Endothelial cell of umbilical vein (primary cell): ENCODE measurements at regions not wholly inside any gene's neighbourhood (a gene's known extent, or its start where the extent isn't known, plus 50 kb on each side); places are given as distances from the start of the nearest gene placed in this dataset.

Experiments
- BruUV-seq: library from RNA; stranded (reverse); fragments of 400-500 nt; replicated peaks from 2 replicates; lab custom pipeline; 2021; lab: Mats Ljungman, UMichigan
- CTCF ChIA-PET: fragments of 300-600, 350-600 bp; sonication (Branson Sonifier 250); formaldehyde crosslinking; loops from one replicate; lab custom pipeline; 2021; ENCODE audit warnings: antibody characterized with exemption, inconsistent platforms; lab: Charles Lee
- POLR2A ChIA-PET: fragments of 300-600, 350-600 bp; sonication (Branson Sonifier 250); formaldehyde crosslinking; loops from one replicate; lab custom pipeline; 2021; ENCODE audit warnings: antibody characterized with exemption, inconsistent platforms; lab: Charles Lee
- DNase-seq: peaks from one replicate; pipeline ENCODE4 v3.0.0-alpha.2; 2011; ENCODE audit warnings: low read depth, low spot score
- FAIRE-seq: peaks from 2 replicates; lab custom pipeline; 2011; peaks lifted over from hg19 to GRCh38; lab: Jason Lieb, UNC
- H2AFZ ChIP-seq: 2 replicates; pipeline ENCODE4 v1.6.0; 2012; ENCODE audit warnings: low read depth, low read length, control low read depth, inconsistent platforms
- H3K27ac ChIP-seq: 2 replicates; pipeline ENCODE4 v1.5.1; 2011; ENCODE audit warnings: low read depth, mild to moderate bottlenecking, control low read depth, low read length, moderate library complexity; ENCODE audit not compliant: insufficient read depth
- H3K27me3 ChIP-seq, 2 experiments: 2 replicates each; pipeline versions ENCODE4 v1.6.0 to v1.6.1; 2011; ENCODE audit warnings: low read length in 2 of 2, mixed read lengths in 1 of 2; ENCODE audit not compliant: control insufficient read depth in 2 of 2, insufficient read depth in 2 of 2
- H3K36me3 ChIP-seq, 2 experiments: 2 replicates in 1 of 2; 3 replicates in 1 of 2; pipeline ENCODE4 v1.5.1; 2011; ENCODE audit warnings: low read length in 2 of 2, mild to moderate bottlenecking in 1 of 2, moderate library complexity in 1 of 2; ENCODE audit not compliant: control insufficient read depth in 2 of 2, insufficient read depth in 2 of 2; ENCODE audit errors: extremely low read depth in 1 of 2
- H3K4me1 ChIP-seq: 3 replicates; pipeline ENCODE4 v1.5.1; 2011; ENCODE audit warnings: mild to moderate bottlenecking, low read length; ENCODE audit not compliant: control insufficient read depth, insufficient read depth; ENCODE audit errors: extremely low read depth
- H3K4me2 ChIP-seq: 2 replicates; pipeline ENCODE4 v1.6.1; 2011; ENCODE audit warnings: low read length, control low read depth, mixed read lengths; ENCODE audit not compliant: insufficient read depth
- H3K4me3 ChIP-seq, 3 experiments: fragments of 200-600 bp in 1 of 3; sonication (generic), shearing (Covaris generic) in 1 of 3; replicated peaks in 1 of 3; 2 replicates each; pipeline ENCODE4 v1.5.1; 2011 to 2016; ENCODE audit warnings: control low read depth in 3 of 3, low read length in 3 of 3, mild to moderate bottlenecking in 2 of 3, inconsistent platforms in 1 of 3, low read depth in 1 of 3, moderate library complexity in 1 of 3; ENCODE audit not compliant: insufficient read depth in 1 of 3
- H3K79me2 ChIP-seq: 2 replicates; pipeline ENCODE4 v1.6.0; 2012; ENCODE audit warnings: low read length, inconsistent platforms; ENCODE audit not compliant: control insufficient read depth, insufficient read depth
- H3K9ac ChIP-seq: replicated peaks from 2 replicates; pipeline ENCODE3; 2011; ENCODE audit warnings: low read length, control low read depth; ENCODE audit not compliant: insufficient read depth; ENCODE audit errors: extremely low read depth
- H3K9me1 ChIP-seq: replicated peaks from 3 replicates; pipeline ENCODE4 v1.6.0; 2011; ENCODE audit warnings: mild to moderate bottlenecking, low read length; ENCODE audit not compliant: control insufficient read depth, insufficient read depth; ENCODE audit errors: extremely low read depth
- H3K9me3 ChIP-seq: replicated peaks from 2 replicates; pipeline ENCODE4 v1.5.1; 2012; ENCODE audit warnings: low read length, inconsistent platforms; ENCODE audit not compliant: control insufficient read depth, insufficient read depth
- H4K20me1 ChIP-seq: replicated peaks from 2 replicates; pipeline ENCODE3; 2011; ENCODE audit warnings: mild to moderate bottlenecking, low read length; ENCODE audit not compliant: control insufficient read depth, insufficient read depth; ENCODE audit errors: extremely low read depth
- EZH2 ChIP-seq: IDR thresholded peaks from 2 replicates; pipeline ENCODE4 v1.6.1; 2012; ENCODE audit warnings: borderline replicate concordance, low read depth, mild to moderate bottlenecking, moderate library complexity, low read length, inconsistent platforms; ENCODE audit not compliant: severe bottlenecking
- FOS ChIP-seq: IDR thresholded peaks from 2 replicates; pipeline ENCODE4 v1.6.1; 2011; ENCODE audit warnings: mild to moderate bottlenecking, low read length, moderate library complexity, borderline replicate concordance; ENCODE audit not compliant: insufficient read depth
- GATA2 ChIP-seq: IDR thresholded peaks from 2 replicates; pipeline ENCODE4 v1.7.0; 2011; ENCODE audit warnings: low read depth, mild to moderate bottlenecking, moderate library complexity, mixed read lengths, low read length; ENCODE audit not compliant: insufficient read length, insufficient read depth
- JUN ChIP-seq: IDR thresholded peaks from 2 replicates; pipeline ENCODE4 v1.6.1; 2011; ENCODE audit warnings: borderline replicate concordance, low read depth; ENCODE audit not compliant: insufficient read length, insufficient read depth
- POLR2AphosphoS5 ChIP-seq: IDR thresholded peaks from 2 replicates; pipeline ENCODE4 v1.6.1; 2012; ENCODE audit warnings: low read depth, mild to moderate bottlenecking, control low read depth, low read length, moderate library complexity; ENCODE audit not compliant: insufficient read depth
- dilution Hi-C: fragments of 300-500 bp; cut with MboI; formaldehyde crosslinking; loops from one replicate; pipeline ENCODE4 v1.15.0; 2019; ENCODE audit warnings: low sequenced_read_pairs; ENCODE audit not compliant: extremely low pct_ligation_motif_present
- intact Hi-C: fragments of 100-400 bp; cut with micrococcal nuclease; formaldehyde crosslinking; loops from one replicate; pipeline ENCODE4 v1.10.0; 2022
- TF ChIP-seq, protein P1 (sequence below), 2 donors: IDR thresholded peaks; 1 replicate in 1 of 2; 2 replicates in 1 of 2; pipeline ENCODE4 v1.5.1; 2011; ENCODE audit warnings: low read length in 2 of 2, mild to moderate bottlenecking in 2 of 2, moderate library complexity in 2 of 2, control low read depth in 1 of 2, inconsistent platforms in 1 of 2, low read depth in 1 of 2; ENCODE audit not compliant: insufficient read depth in 1 of 2; ENCODE audit errors: extremely low read depth in 1 of 2
- TF ChIP-seq, protein P2 (sequence below): IDR thresholded peaks from 2 replicates; pipeline ENCODE4 v1.6.1; 2011; ENCODE audit not compliant: insufficient read depth, insufficient read length

- FAIRE-seq (no peak), DNase-seq (no peak)
- POLR2A ChIA-PET: no interaction called here
- H3K9me3 ChIP-seq: no peaks in the 10 kb centered on the region
- no peak overlapping the region for H3K9ac ChIP-seq
- H4K20me1 ChIP-seq: no peaks in the 10 kb centered on the region
- intact Hi-C loops (no loop called here), dilution Hi-C loops (no loop called here)
- no peak overlapping the region for H3K27ac ChIP-seq
- TF ChIP-seq, protein P1, sequence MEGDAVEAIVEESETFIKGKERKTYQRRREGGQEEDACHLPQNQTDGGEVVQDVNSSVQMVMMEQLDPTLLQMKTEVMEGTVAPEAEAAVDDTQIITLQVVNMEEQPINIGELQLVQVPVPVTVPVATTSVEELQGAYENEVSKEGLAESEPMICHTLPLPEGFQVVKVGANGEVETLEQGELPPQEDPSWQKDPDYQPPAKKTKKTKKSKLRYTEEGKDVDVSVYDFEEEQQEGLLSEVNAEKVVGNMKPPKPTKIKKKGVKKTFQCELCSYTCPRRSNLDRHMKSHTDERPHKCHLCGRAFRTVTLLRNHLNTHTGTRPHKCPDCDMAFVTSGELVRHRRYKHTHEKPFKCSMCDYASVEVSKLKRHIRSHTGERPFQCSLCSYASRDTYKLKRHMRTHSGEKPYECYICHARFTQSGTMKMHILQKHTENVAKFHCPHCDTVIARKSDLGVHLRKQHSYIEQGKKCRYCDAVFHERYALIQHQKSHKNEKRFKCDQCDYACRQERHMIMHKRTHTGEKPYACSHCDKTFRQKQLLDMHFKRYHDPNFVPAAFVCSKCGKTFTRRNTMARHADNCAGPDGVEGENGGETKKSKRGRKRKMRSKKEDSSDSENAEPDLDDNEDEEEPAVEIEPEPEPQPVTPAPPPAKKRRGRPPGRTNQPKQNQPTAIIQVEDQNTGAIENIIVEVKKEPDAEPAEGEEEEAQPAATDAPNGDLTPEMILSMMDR (IDR thresholded peaks at IDR 0.05; ENCODE audit: extremely low read depth in 1 of 2, insufficient read depth in 1 of 2, low read depth in 1 of 2, low read length in 2 of 2): no peak
- TF ChIP-seq GATA2: no peak
- TF ChIP-seq POLR2AphosphoS5: no peak
- TF ChIP-seq JUN: no peak
- TF ChIP-seq FOS: no peak
- no peak for TF ChIP-seq EZH2
- TF ChIP-seq, protein P2, sequence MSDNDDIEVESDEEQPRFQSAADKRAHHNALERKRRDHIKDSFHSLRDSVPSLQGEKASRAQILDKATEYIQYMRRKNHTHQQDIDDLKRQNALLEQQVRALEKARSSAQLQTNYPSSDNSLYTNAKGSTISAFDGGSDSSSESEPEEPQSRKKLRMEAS: no peak
- no peak overlapping the region for H2AFZ ChIP-seq
- H3K4me3 ChIP-seq: no peak overlapping the region
- no peaks in the 10 kb centered on the region for H3K79me2 ChIP-seq
- H3K4me1 ChIP-seq: peaks cover 4% of the 10 kb centered on the region
- no peaks in the 10 kb centered on the region for H3K9me1 ChIP-seq
- BruUV-seq: no TSS peak
- H3K4me2 ChIP-seq: no peak overlapping the region
- CTCF ChIA-PET: interaction anchor here (0.7 to 1.3 kb wide), 2 partner anchors 283 to 480 kb away, joined by 3 to 7 read pairs; no protein-coding TSS in a partner anchor
- H3K36me3 ChIP-seq: no peaks in the 10 kb centered on the region
- H3K27me3 ChIP-seq: peaks cover 16 to 19% of the 10 kb centered on the region in 2 experiments
Observed at GRCh38 chr1:88463401-88463985, 220.6 kb upstream of the PKN2 start.
